HEK293 (cell line): ENCODE measurements at regions not wholly inside any gene's neighbourhood (a gene's known extent, or its start where the extent isn't known, plus 50 kb on each side); places are given as distances from the start of the nearest gene placed in this dataset.

Experiments used
- RBAK ChIP-seq: fragments of 450-650 bp; formaldehyde crosslinking; IDR thresholded peaks from 2 replicates; pipeline ENCODE4 v1.5.1; 2016; ENCODE audit warnings: missing biosample characterization, missing genetic modification characterization
- SCRT1 ChIP-seq: fragments of 450-650 bp; formaldehyde crosslinking; IDR thresholded peaks from 2 replicates; pipeline ENCODE4 v1.5.1; 2016; ENCODE audit warnings: missing biosample characterization, missing genetic modification characterization, borderline replicate concordance
- ZEB2 ChIP-seq: fragments of 450-650 bp; formaldehyde crosslinking; IDR thresholded peaks from 2 replicates; pipeline ENCODE4 v1.5.1; 2016; ENCODE audit warnings: missing biosample characterization, missing genetic modification characterization
- ZFP37 ChIP-seq: fragments of 450-650 bp; formaldehyde crosslinking; IDR thresholded peaks from 2 replicates; pipeline ENCODE4 v1.5.1; 2016; ENCODE audit warnings: missing biosample characterization, missing genetic modification characterization
- ZNF239 ChIP-seq: fragments of 450-650 bp; formaldehyde crosslinking; IDR thresholded peaks from 2 replicates; pipeline ENCODE4 v1.5.1; 2016; ENCODE audit warnings: missing biosample characterization, missing genetic modification characterization
- ZNF274 ChIP-seq, 2 experiments: fragments of 200-500 bp in 1 of 2; fragments of 450-650 bp in 1 of 2; sonication (Bioruptor generic) in 1 of 2; formaldehyde crosslinking in 1 of 2; IDR thresholded peaks; 2 replicates each; pipeline versions ENCODE4 v1.5.1 to v1.6.1; 2014 to 2016; ENCODE audit warnings: borderline replicate concordance in 1 of 2, inconsistent platforms in 1 of 2, low read length in 1 of 2, missing biosample characterization in 1 of 2, missing genetic modification characterization in 1 of 2
- ZNF37A ChIP-seq: fragments of 450-650 bp; IDR thresholded peaks from 2 replicates; pipeline ENCODE4 v1.5.1; 2018; ENCODE audit warnings: missing biosample characterization, missing genetic modification characterization
- ZNF501 ChIP-seq: fragments of 450-650 bp; formaldehyde crosslinking; IDR thresholded peaks from 2 replicates; pipeline ENCODE4 v1.5.1; 2016; ENCODE audit warnings: missing biosample characterization, missing genetic modification characterization
- TF ChIP-seq, protein P1 (sequence below): fragments of 450-650 bp; formaldehyde crosslinking; IDR thresholded peaks from 2 replicates; pipeline ENCODE4 v1.5.1; 2016; ENCODE audit warnings: missing biosample characterization, missing genetic modification characterization
- TF ChIP-seq, protein P2 (sequence below): fragments of 450-650 bp; formaldehyde crosslinking; IDR thresholded peaks from 2 replicates; pipeline ENCODE4 v1.5.1; 2016; ENCODE audit warnings: missing biosample characterization, missing genetic modification characterization

DNA sequence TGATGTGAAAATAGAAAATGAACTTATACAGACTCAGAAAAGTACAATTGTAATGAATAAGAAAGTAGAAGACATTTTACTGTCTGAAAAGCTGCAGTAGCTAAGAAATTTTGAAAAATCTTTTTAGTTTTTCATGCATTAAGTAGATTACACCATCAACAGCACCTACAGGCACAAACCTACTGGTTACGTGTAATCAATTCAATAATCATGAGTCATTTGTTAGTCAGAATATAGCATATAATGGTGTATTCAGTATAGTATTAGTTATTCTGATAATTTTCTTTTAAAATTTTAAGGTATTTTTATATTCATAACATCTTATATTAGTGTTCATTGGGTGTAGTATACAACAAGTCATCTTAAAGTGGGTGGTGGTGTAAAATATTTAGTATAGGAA lies 550.5 kb upstream of the GBE1 start:
- TF ChIP-seq, protein P1, sequence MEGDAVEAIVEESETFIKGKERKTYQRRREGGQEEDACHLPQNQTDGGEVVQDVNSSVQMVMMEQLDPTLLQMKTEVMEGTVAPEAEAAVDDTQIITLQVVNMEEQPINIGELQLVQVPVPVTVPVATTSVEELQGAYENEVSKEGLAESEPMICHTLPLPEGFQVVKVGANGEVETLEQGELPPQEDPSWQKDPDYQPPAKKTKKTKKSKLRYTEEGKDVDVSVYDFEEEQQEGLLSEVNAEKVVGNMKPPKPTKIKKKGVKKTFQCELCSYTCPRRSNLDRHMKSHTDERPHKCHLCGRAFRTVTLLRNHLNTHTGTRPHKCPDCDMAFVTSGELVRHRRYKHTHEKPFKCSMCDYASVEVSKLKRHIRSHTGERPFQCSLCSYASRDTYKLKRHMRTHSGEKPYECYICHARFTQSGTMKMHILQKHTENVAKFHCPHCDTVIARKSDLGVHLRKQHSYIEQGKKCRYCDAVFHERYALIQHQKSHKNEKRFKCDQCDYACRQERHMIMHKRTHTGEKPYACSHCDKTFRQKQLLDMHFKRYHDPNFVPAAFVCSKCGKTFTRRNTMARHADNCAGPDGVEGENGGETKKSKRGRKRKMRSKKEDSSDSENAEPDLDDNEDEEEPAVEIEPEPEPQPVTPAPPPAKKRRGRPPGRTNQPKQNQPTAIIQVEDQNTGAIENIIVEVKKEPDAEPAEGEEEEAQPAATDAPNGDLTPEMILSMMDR (tag by site-specific recombination), result no peak
- TF ChIP-seq SCRT1 (tag by site-specific recombination) (no peak), ZEB2 (tag by site-specific recombination) (no peak), RBAK (no peak), ZNF37A (tag by site-specific recombination) (no peak), ZNF501 (tag by site-specific recombination) (no peak), ZNF274 (IDR thresholded peaks at IDR 0.05; ENCODE audit: low read length) (no peak), ZNF274 (tag by site-specific recombination; IDR thresholded peaks at IDR 0.05; ENCODE audit: borderline replicate concordance) (no peak), ZNF239 (tag by site-specific recombination) (no peak), ZFP37 (no peak)
- TF ChIP-seq, protein P2, sequence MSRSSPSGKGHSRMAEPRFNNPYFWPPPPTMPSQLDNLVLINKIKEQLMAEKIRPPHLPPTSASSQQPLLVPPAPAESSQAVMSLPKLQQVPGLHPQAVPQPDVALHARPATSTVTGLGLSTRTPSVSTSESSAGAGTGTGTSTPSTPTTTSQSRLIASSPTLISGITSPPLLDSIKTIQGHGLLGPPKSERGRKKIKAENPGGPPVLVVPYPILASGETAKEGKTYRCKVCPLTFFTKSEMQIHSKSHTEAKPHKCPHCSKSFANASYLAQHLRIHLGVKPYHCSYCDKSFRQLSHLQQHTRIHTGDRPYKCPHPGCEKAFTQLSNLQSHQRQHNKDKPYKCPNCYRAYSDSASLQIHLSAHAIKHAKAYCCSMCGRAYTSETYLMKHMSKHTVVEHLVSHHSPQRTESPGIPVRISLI (tag by site-specific recombination), result no peak
